T-helper 2 cell (primary cell): ENCODE measurements at regions not wholly inside any gene's neighbourhood (a gene's known extent, or its start where the extent isn't known, plus 50 kb on each side); places are given as distances from the start of the nearest gene placed in this dataset.

Experiments used
- DNase-seq, 5 experiments: peaks; one replicate each; pipeline versions ENCODE4 v3.0.0 to v3.0.0-alpha.2; 2012 to 2022

GRCh38 chr1:30348147-30348546 lies 375.2 kb downstream of the MATN1 start:
- DNase-seq, result no peak

- no peak for DNase-seq
These were observed 377.8 kb downstream of the MATN1 start for GRCh38 chr1:30345491-30346130.

GRCh38 chr1:30343562-30343961 lies 379.8 kb downstream of the MATN1 start:
- DNase-seq, result no peak

- no peak for DNase-seq
These were observed 380.7 kb downstream of the MATN1 start for GRCh38 chr1:30342535-30343141.

GRCh38 chr1:30340934-30341333 lies 382.5 kb downstream of the MATN1 start:
- no peak for DNase-seq

GRCh38 chr1:30339866-30340265 lies 383.5 kb downstream of the MATN1 start:
- no peak for DNase-seq

GRCh38 chr1:30338765-30339164 lies 384.6 kb downstream of the MATN1 start:
- DNase-seq, result no peak

GRCh38 chr1:30337324-30337620 lies 386.1 kb downstream of the MATN1 start:
- no peak for DNase-seq

- DNase-seq, result no peak
These were observed 386.6 kb downstream of the MATN1 start for GRCh38 chr1:30336550-30337323.

GRCh38 chr1:30335997-30336390 lies 387.4 kb downstream of the MATN1 start:
- DNase-seq, result no peak

GRCh38 chr1:30335389-30335996 lies 387.9 kb downstream of the MATN1 start:
- DNase-seq, result no peak

GRCh38 chr1:30334767-30335166 lies 388.6 kb downstream of the MATN1 start:
- no peak for DNase-seq

GRCh38 chr1:30332116-30333094 lies 391.0 kb downstream of the MATN1 start:
- no peak for DNase-seq

- no peak for DNase-seq
These were observed 391.8 kb downstream of the MATN1 start for GRCh38 chr1:30331415-30332065.

GRCh38 chr1:30330644-30331043 lies 392.7 kb downstream of the MATN1 start:
- no peak for DNase-seq

- no peak for DNase-seq
These were observed 393.4 kb downstream of the MATN1 start for GRCh38 chr1:30329802-30330557.

- DNase-seq, result no peak
These were observed 394.1 kb downstream of the MATN1 start for GRCh38 chr1:30329263-30329753.

GRCh38 chr1:30328401-30329262 lies 394.8 kb downstream of the MATN1 start:
- no peak for DNase-seq

GRCh38 chr1:30328100-30328370 lies 395.4 kb downstream of the MATN1 start:
- DNase-seq, result no peak

- no peak for DNase-seq
These were observed 395.9 kb downstream of the MATN1 start for GRCh38 chr1:30327370-30328099.
